Neutrophil (primary cell): ENCODE measurements at regions not wholly inside any gene's neighbourhood (a gene's known extent, or its start where the extent isn't known, plus 50 kb on each side); places are given as distances from the start of the nearest gene placed in this dataset.

Experiments
- H3K27ac ChIP-seq: fragments of 200-600 bp; sonication (generic); 2 replicates; pipeline ENCODE4 v1.5.1; 2016; ENCODE audit warnings: mild to moderate bottlenecking, moderate library complexity
- H3K27me3 ChIP-seq: fragments of 200-600 bp; sonication (generic); 2 replicates; pipeline ENCODE4 v1.6.0; 2016; ENCODE audit warnings: mild to moderate bottlenecking
- H3K36me3 ChIP-seq: fragments of 200-600 bp; sonication (generic); 2 replicates; pipeline ENCODE4 v1.5.1; 2017
- H3K4me1 ChIP-seq, 2 experiments: fragments of 200-600 bp in 1 of 2; sonication (generic) in 1 of 2; 1 replicate in 1 of 2; 2 replicates in 1 of 2; pipeline versions ENCODE4 v1.5.1 to v1.6.1; 2013 to 2016; ENCODE audit warnings: low read depth in 1 of 2, low read length in 1 of 2, mild to moderate bottlenecking in 1 of 2, moderate library complexity in 1 of 2; ENCODE audit not compliant: control insufficient read depth in 1 of 2, insufficient read depth in 1 of 2
- H3K4me3 ChIP-seq, 2 experiments: fragments of 200-600 bp in 1 of 2; sonication (generic) in 1 of 2; 1 replicate in 1 of 2; 2 replicates in 1 of 2; pipeline ENCODE4 v1.5.1; 2013 to 2016; ENCODE audit warnings: low read depth in 1 of 2, low read length in 1 of 2, mild to moderate bottlenecking in 1 of 2, moderate library complexity in 1 of 2
- H3K9me3 ChIP-seq: fragments of 200-600 bp; sonication (generic); 2 replicates; pipeline ENCODE4 v1.5.1; 2016
- TF ChIP-seq, protein P1 (sequence below): fragments of 200-600 bp; sonication (generic); IDR thresholded peaks from 2 replicates; pipeline ENCODE4 v1.5.1; 2016; ENCODE audit warnings: antibody characterized with exemption

DNA sequence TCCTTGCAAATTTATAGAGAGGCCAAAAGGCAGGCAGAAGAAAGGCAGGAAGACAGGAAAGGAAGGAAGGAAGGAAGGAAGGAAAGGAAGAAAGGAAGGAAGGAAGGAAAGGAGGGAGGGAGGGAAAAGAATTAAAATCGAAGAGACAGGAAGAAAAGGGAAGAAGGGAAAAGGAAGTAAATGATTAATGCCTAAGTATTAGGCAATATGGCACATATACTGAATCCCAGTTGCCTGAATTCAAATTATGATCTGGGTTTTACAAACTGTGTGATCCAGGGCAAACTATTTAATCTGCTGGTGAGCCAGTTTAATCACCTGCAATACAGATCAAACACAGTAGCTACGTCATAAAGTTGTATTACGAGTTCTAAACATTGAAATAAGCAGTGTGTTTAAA, 983.6 kb downstream of the FLRT2 start:
- Histone ChIP-seq H3K9me3 (no peaks in the 10 kb centered on the region), H3K27ac (no peak overlapping the region), H3K36me3 (no peaks in the 10 kb centered on the region), H3K4me3 (no peak overlapping the region), H3K4me1 (no peaks in the 10 kb centered on the region), H3K27me3 (no peaks in the 10 kb centered on the region)
- TF ChIP-seq, protein P1, sequence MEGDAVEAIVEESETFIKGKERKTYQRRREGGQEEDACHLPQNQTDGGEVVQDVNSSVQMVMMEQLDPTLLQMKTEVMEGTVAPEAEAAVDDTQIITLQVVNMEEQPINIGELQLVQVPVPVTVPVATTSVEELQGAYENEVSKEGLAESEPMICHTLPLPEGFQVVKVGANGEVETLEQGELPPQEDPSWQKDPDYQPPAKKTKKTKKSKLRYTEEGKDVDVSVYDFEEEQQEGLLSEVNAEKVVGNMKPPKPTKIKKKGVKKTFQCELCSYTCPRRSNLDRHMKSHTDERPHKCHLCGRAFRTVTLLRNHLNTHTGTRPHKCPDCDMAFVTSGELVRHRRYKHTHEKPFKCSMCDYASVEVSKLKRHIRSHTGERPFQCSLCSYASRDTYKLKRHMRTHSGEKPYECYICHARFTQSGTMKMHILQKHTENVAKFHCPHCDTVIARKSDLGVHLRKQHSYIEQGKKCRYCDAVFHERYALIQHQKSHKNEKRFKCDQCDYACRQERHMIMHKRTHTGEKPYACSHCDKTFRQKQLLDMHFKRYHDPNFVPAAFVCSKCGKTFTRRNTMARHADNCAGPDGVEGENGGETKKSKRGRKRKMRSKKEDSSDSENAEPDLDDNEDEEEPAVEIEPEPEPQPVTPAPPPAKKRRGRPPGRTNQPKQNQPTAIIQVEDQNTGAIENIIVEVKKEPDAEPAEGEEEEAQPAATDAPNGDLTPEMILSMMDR = no peak

GRCh38 chr14:86513056-86513455, 983.1 kb downstream of the FLRT2 start:
- no peak overlapping the region for H3K4me3 ChIP-seq
- no peaks in the 10 kb centered on the region for H3K4me1 ChIP-seq
- H3K9me3 ChIP-seq = no peaks in the 10 kb centered on the region
- H3K36me3 ChIP-seq = no peaks in the 10 kb centered on the region
- no peak overlapping the region for H3K27ac ChIP-seq
- H3K27me3 ChIP-seq = no peaks in the 10 kb centered on the region
- TF ChIP-seq, protein P1 = no peak

GRCh38 chr14:86510491-86510890, 980.5 kb downstream of the FLRT2 start:
- TF ChIP-seq, protein P1 = no peak
- Histone ChIP-seq H3K27me3 (no peaks in the 10 kb centered on the region), H3K27ac (no peak overlapping the region)

GRCh38 chr14:86505808-86506207, 975.9 kb downstream of the FLRT2 start:
- TF ChIP-seq, protein P1 = no peak
- Histone ChIP-seq H3K36me3 (no peaks in the 10 kb centered on the region), H3K4me3 (no peak overlapping the region), H3K9me3 (no peaks in the 10 kb centered on the region), H3K4me1 (no peaks in the 10 kb centered on the region), H3K27ac (no peak overlapping the region), H3K27me3 (no peaks in the 10 kb centered on the region)

More at GRCh38 chr14:86510491-86510890, 980.5 kb downstream of the FLRT2 start:
- Histone ChIP-seq H3K9me3 (no peaks in the 10 kb centered on the region), H3K36me3 (no peaks in the 10 kb centered on the region), H3K4me3 (no peak overlapping the region), H3K4me1 (no peaks in the 10 kb centered on the region)

GRCh38 chr14:86501611-86502010, 971.7 kb downstream of the FLRT2 start:
- TF ChIP-seq, protein P1 = no peak
- Histone ChIP-seq H3K27me3 (no peaks in the 10 kb centered on the region), H3K36me3 (no peaks in the 10 kb centered on the region), H3K27ac (no peak overlapping the region), H3K4me1 (no peaks in the 10 kb centered on the region), H3K4me3 (no peak overlapping the region), H3K9me3 (no peaks in the 10 kb centered on the region)

DNA sequence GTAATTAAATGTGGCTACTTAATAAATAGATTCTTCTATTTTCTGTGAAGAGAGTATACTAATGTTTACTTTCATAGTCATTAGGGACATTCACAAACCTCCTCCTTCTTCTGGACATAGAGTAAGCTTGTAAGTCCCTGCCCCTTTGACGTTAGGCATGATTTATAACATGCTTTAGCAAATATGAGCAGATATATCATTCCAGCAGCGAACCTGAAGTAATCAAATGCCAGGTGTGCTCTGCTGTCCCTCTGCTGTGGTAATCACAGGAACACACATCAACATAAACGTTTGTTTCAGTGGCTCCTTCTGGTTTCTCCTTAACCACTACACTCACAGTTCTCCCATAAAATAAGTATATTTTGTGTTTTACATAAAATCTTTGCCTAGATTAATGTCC, 961.8 kb downstream of the FLRT2 start:
- H3K4me1 ChIP-seq = no peaks in the 10 kb centered on the region
- no peaks in the 10 kb centered on the region for H3K27me3 ChIP-seq
- H3K27ac ChIP-seq = no peak overlapping the region
- H3K9me3 ChIP-seq = no peaks in the 10 kb centered on the region
- no peaks in the 10 kb centered on the region for H3K36me3 ChIP-seq
- no peak overlapping the region for H3K4me3 ChIP-seq
- TF ChIP-seq, protein P1 = no peak
